ENCODE measurements at regions not wholly inside any gene's neighbourhood (a gene's known extent, or its start where the extent isn't known, plus 50 kb on each side); places are given as distances from the start of the nearest gene placed in this dataset.

DNA sequence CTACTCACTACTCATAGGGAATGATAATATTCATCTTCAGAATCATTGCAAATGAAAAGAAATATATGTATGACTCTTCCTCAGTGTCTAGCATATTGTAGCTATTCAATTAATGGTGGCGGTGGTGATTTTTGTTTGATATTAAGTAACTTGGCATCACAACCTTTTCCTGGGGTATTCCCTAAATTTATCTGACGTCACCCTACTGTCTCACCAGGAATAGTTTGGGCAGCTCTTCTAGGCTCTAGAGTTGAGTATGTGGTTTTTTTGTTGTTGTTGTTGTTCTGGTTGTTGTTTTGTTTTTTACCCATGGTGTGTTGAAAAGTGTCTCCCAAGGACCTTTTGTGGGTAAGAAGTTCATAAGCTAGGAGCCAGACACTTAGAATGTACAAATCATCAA, 1320.3 kb upstream of the LRRTM1 start:
- H3K9me3 ChIP-seq (ENCODE audit: control insufficient read depth in 1 of 2, low read length in 2 of 2): peaks cover 0 to 8% of the 10 kb centered on the region in 2 donors
- H3K4me1 ChIP-seq (ENCODE audit: control insufficient read depth in 1 of 2, insufficient read depth in 2 of 2, low read length in 2 of 2): no peaks in the 10 kb centered on the region
- H3K27ac ChIP-seq (ENCODE audit: low read depth, low read length): no peak overlapping the region
- no peak overlapping the region for H3K4me3 ChIP-seq (ENCODE audit: low read depth in 1 of 2, low read length in 2 of 2)
- H3K36me3 ChIP-seq (ENCODE audit: control insufficient read depth in 1 of 2, insufficient read depth in 2 of 2, low read length in 2 of 2): no peaks in the 10 kb centered on the region
- H3K27me3 ChIP-seq (ENCODE audit: control insufficient read depth in 1 of 2, insufficient read depth in 2 of 2, low read length in 2 of 2): no peaks in the 10 kb centered on the region
- H3K9ac ChIP-seq (ENCODE audit: low read depth in 1 of 2, low read length in 2 of 2): no peak overlapping the region

DNA sequence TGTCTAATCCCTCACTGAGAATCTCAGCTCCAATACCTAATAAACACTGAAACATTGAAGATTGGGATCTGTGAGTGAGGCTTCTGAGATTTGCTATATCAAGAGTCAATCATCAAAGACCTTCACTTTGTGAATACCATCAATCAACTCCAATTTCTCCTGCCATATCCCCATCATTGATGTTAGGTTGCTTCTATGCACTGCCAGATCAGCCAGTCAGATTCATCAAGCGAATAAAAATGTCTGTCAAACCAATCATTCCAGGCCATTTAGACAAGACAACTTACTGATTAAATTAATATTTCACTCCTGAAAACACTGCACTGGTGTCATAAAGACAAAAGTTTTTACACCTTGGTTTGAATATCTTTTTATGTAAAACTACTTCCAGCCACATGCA, 1295.5 kb upstream of the LRRTM1 start:
- no peak overlapping the region for H3K9ac ChIP-seq (ENCODE audit: low read depth in 1 of 2, low read length in 2 of 2)
- no peaks in the 10 kb centered on the region for H3K9me3 ChIP-seq (ENCODE audit: control insufficient read depth in 1 of 2, low read length in 2 of 2)
- H3K27me3 ChIP-seq (ENCODE audit: control insufficient read depth in 1 of 2, insufficient read depth in 2 of 2, low read length in 2 of 2): no peaks in the 10 kb centered on the region
- no peaks in the 10 kb centered on the region for H3K36me3 ChIP-seq (ENCODE audit: control insufficient read depth in 1 of 2, insufficient read depth in 2 of 2, low read length in 2 of 2)
- no peaks in the 10 kb centered on the region for H3K4me1 ChIP-seq (ENCODE audit: control insufficient read depth in 1 of 2, insufficient read depth in 2 of 2, low read length in 2 of 2)
- no peak overlapping the region for H3K4me3 ChIP-seq (ENCODE audit: low read depth in 1 of 2, low read length in 2 of 2)
- no peak overlapping the region for H3K27ac ChIP-seq (ENCODE audit: low read depth, low read length)

- no peak overlapping the region for H3K9ac ChIP-seq (ENCODE audit: low read depth in 1 of 2, low read length in 2 of 2)
- H3K27me3 ChIP-seq (ENCODE audit: control insufficient read depth in 1 of 2, insufficient read depth in 2 of 2, low read length in 2 of 2): no peaks in the 10 kb centered on the region
- no peak overlapping the region for H3K27ac ChIP-seq (ENCODE audit: low read depth, low read length)
- H3K4me1 ChIP-seq (ENCODE audit: control insufficient read depth in 1 of 2, insufficient read depth in 2 of 2, low read length in 2 of 2): no peaks in the 10 kb centered on the region
- H3K4me3 ChIP-seq (ENCODE audit: low read depth in 1 of 2, low read length in 2 of 2): no peak overlapping the region
- no peaks in the 10 kb centered on the region for H3K36me3 ChIP-seq (ENCODE audit: control insufficient read depth in 1 of 2, insufficient read depth in 2 of 2, low read length in 2 of 2)
- no peaks in the 10 kb centered on the region for H3K9me3 ChIP-seq (ENCODE audit: control insufficient read depth in 1 of 2, low read length in 2 of 2)
Measured at GRCh38 chr2:81598453-81598852, 1293.9 kb upstream of the LRRTM1 start.

DNA sequence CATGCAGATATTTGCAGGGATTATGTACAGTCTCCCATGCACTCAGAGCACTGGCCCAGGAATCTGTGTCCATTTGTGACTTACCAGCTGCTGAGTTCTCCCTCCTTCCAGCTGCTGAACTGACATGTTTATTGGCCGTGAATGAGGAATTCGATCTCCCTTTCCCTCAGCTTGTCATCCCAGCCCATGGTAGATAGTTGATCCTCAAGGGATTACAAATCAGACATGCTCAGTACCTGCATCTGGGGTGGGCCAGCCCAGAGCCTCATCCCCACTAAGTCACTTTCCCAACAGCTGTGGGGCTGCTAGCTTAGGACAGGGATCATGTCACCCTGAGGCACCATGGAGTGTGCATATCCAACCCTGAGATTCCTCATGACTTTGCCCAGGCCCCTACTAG, 1284.9 kb upstream of the LRRTM1 start:
- H3K9ac ChIP-seq (ENCODE audit: low read depth in 1 of 2, low read length in 2 of 2): no peak overlapping the region
- no peaks in the 10 kb centered on the region for H3K4me1 ChIP-seq (ENCODE audit: control insufficient read depth in 1 of 2, insufficient read depth in 2 of 2, low read length in 2 of 2)
- H3K4me3 ChIP-seq (ENCODE audit: low read depth in 1 of 2, low read length in 2 of 2): no peak overlapping the region
- no peaks in the 10 kb centered on the region for H3K27me3 ChIP-seq (ENCODE audit: control insufficient read depth in 1 of 2, insufficient read depth in 2 of 2, low read length in 2 of 2)
- no peaks in the 10 kb centered on the region for H3K36me3 ChIP-seq (ENCODE audit: control insufficient read depth in 1 of 2, insufficient read depth in 2 of 2, low read length in 2 of 2)
- H3K27ac ChIP-seq (ENCODE audit: low read depth, low read length): no peak overlapping the region
- peaks cover 8 to 10% of the 10 kb centered on the region in 2 donors for H3K9me3 ChIP-seq (ENCODE audit: control insufficient read depth in 1 of 2, low read length in 2 of 2)

DNA sequence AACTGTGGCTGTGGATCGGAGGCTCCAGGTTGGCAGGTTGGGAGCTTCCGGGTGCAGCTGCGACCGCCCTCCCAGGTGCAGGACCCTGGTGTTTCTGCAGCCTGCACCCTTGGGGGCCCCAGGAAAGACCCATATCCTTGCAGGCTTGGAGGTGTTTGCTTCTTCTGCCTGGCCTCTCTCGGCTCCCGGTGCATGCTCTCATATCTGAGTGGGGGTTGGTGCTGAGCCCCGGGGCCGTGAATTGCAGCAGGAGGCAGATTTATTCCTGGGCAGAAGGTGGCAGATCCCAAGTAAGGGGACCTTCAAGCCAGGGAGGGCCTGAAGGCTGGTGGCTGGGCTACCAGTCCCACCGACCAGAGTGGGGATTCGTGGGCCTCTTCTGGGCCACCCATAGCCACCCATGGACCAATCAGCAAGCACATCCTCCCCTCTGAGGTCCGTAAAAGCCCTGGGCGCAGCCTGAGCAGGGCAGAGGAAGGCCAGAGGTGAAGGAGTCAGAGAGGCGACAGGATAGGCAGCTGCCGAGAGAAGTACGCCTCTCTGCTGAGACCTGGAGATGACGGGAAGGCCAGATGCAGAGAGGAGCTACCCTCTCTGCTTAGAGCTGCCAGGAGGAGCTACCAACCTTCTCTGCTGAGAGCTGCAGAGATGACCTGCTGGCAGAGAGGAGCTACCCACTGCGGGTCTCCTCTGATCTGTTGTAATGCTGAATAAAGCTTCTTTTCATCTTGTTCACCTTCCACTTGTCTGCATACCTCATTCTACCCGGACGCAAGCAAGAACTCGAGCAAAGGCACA, 1279.0 kb upstream of the LRRTM1 start:
- H3K27me3 ChIP-seq (ENCODE audit: control insufficient read depth in 1 of 2, insufficient read depth in 2 of 2, low read length in 2 of 2): no peaks in the 10 kb centered on the region
- H3K27ac ChIP-seq (ENCODE audit: low read depth, low read length): no peak overlapping the region
- H3K9ac ChIP-seq (ENCODE audit: low read depth in 1 of 2, low read length in 2 of 2): no peak overlapping the region
- H3K4me3 ChIP-seq (ENCODE audit: low read depth in 1 of 2, low read length in 2 of 2): no peak overlapping the region
- peaks cover 3 to 8% of the 10 kb centered on the region in 2 donors for H3K9me3 ChIP-seq (ENCODE audit: control insufficient read depth in 1 of 2, low read length in 2 of 2)
- H3K4me1 ChIP-seq (ENCODE audit: control insufficient read depth in 1 of 2, insufficient read depth in 2 of 2, low read length in 2 of 2): no peaks in the 10 kb centered on the region
- H3K36me3 ChIP-seq (ENCODE audit: control insufficient read depth in 1 of 2, insufficient read depth in 2 of 2, low read length in 2 of 2): no peaks in the 10 kb centered on the region

DNA sequence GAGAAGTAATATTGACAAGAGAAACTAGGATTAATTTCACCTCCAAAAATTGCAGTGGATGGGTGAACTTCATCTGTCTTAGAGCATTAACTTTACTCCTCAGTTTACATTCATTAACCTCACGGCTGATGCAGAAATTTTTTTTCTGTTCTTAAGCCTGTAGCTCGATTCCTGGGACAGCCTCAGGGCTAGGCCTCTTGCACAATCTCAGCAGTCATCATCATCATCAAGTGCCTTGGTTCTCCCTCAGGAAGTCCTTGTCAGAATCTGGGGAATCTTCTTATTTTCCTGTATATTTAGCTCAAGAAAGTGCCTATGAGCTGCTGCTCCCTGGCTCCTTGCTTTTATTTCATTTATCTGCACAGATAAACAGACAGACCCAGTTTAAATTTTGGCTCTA, 1272.2 kb upstream of the LRRTM1 start:
- no peak overlapping the region for H3K9ac ChIP-seq (ENCODE audit: low read depth in 1 of 2, low read length in 2 of 2)
- H3K4me3 ChIP-seq (ENCODE audit: low read depth in 1 of 2, low read length in 2 of 2): no peak overlapping the region
- H3K9me3 ChIP-seq (ENCODE audit: control insufficient read depth in 1 of 2, low read length in 2 of 2): peaks cover 0 to 3% of the 10 kb centered on the region in 2 donors
- H3K27ac ChIP-seq (ENCODE audit: low read depth, low read length): no peak overlapping the region
- no peaks in the 10 kb centered on the region for H3K27me3 ChIP-seq (ENCODE audit: control insufficient read depth in 1 of 2, insufficient read depth in 2 of 2, low read length in 2 of 2)
- H3K36me3 ChIP-seq (ENCODE audit: control insufficient read depth in 1 of 2, insufficient read depth in 2 of 2, low read length in 2 of 2): no peaks in the 10 kb centered on the region
- H3K4me1 ChIP-seq (ENCODE audit: control insufficient read depth in 1 of 2, insufficient read depth in 2 of 2, low read length in 2 of 2): no peaks in the 10 kb centered on the region

DNA sequence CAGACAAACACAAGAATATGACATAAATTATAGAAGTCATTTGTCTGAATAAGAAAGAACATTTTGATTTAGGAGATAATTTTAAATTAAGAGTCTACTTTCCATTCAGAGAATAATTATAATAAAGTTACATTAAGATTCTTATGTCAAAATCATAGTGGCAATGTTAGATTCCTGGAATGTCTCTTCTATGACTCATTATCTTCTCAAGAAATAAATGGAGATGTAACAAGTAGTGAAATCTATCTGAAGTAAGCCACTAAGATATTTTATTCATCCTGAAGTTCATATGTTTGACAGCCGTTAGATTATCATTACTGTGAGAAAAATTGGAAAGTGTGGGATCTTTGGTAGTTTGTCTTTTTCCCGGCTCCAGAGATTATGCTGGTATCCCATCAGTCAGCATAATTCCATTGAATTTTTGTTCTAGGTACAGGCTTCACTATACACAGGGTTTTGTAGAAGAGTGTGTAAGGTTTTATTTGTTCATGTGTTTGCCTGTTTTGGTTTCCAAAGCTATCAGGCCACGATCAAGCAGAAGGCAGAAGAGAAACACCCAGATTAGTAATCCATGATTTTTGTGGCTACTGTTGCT, 1246.6 kb upstream of the LRRTM1 start:
- Histone ChIP-seq H3K9me3 (ENCODE audit: control insufficient read depth in 1 of 2, low read length in 2 of 2) (peaks cover 3 to 8% of the 10 kb centered on the region in 2 donors), H3K27me3 (ENCODE audit: control insufficient read depth in 1 of 2, insufficient read depth in 2 of 2, low read length in 2 of 2) (no peaks in the 10 kb centered on the region), H3K9ac (ENCODE audit: low read depth in 1 of 2, low read length in 2 of 2) (no peak overlapping the region), H3K4me1 (ENCODE audit: control insufficient read depth in 1 of 2, insufficient read depth in 2 of 2, low read length in 2 of 2) (no peaks in the 10 kb centered on the region), H3K27ac (ENCODE audit: low read depth, low read length) (no peak overlapping the region), H3K4me3 (ENCODE audit: low read depth in 1 of 2, low read length in 2 of 2) (no peak overlapping the region), H3K36me3 (ENCODE audit: control insufficient read depth in 1 of 2, insufficient read depth in 2 of 2, low read length in 2 of 2) (no peaks in the 10 kb centered on the region)

DNA sequence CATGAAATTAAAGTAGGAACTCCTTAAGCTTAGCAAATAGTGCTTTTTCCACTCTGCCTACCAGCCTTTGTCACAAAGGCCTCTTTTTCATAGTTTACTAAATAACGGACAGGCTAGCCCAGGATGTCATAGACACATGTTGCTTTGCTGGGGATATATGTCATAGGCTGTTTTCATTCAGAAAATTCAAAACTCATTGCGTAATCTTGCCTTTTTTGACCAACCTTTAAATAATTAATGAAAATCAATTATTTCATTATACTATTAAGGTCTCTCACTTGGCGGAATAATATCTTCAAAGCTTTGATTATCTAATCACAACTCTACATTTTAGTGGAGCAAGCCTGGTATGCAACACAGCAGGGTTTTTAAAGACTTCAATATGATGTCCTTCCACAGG, 1245.7 kb upstream of the LRRTM1 start:
- H3K9ac ChIP-seq (ENCODE audit: low read depth in 1 of 2, low read length in 2 of 2): no peak overlapping the region
- H3K4me1 ChIP-seq (ENCODE audit: control insufficient read depth in 1 of 2, insufficient read depth in 2 of 2, low read length in 2 of 2): no peaks in the 10 kb centered on the region
- no peak overlapping the region for H3K4me3 ChIP-seq (ENCODE audit: low read depth in 1 of 2, low read length in 2 of 2)
- peaks cover 3 to 8% of the 10 kb centered on the region in 2 donors for H3K9me3 ChIP-seq (ENCODE audit: control insufficient read depth in 1 of 2, low read length in 2 of 2)
- no peak overlapping the region for H3K27ac ChIP-seq (ENCODE audit: low read depth, low read length)
- H3K36me3 ChIP-seq (ENCODE audit: control insufficient read depth in 1 of 2, insufficient read depth in 2 of 2, low read length in 2 of 2): no peaks in the 10 kb centered on the region
- H3K27me3 ChIP-seq (ENCODE audit: control insufficient read depth in 1 of 2, insufficient read depth in 2 of 2, low read length in 2 of 2): no peaks in the 10 kb centered on the region

GRCh38 chr2:81549646-81550045, 1245.1 kb upstream of the LRRTM1 start:
- Histone ChIP-seq H3K9me3 (ENCODE audit: control insufficient read depth in 1 of 2, low read length in 2 of 2) (peaks cover 3 to 8% of the 10 kb centered on the region in 2 donors), H3K4me1 (ENCODE audit: control insufficient read depth in 1 of 2, insufficient read depth in 2 of 2, low read length in 2 of 2) (no peaks in the 10 kb centered on the region), H3K27me3 (ENCODE audit: control insufficient read depth in 1 of 2, insufficient read depth in 2 of 2, low read length in 2 of 2) (no peaks in the 10 kb centered on the region), H3K9ac (ENCODE audit: low read depth in 1 of 2, low read length in 2 of 2) (no peak overlapping the region), H3K27ac (ENCODE audit: low read depth, low read length) (no peak overlapping the region), H3K4me3 (ENCODE audit: low read depth in 1 of 2, low read length in 2 of 2) (no peak overlapping the region), H3K36me3 (ENCODE audit: control insufficient read depth in 1 of 2, insufficient read depth in 2 of 2, low read length in 2 of 2) (no peaks in the 10 kb centered on the region)

GRCh38 chr2:81545626-81546025, 1241.1 kb upstream of the LRRTM1 start:
- H3K27ac ChIP-seq (ENCODE audit: low read depth, low read length): no peak overlapping the region
- no peaks in the 10 kb centered on the region for H3K27me3 ChIP-seq (ENCODE audit: control insufficient read depth in 1 of 2, insufficient read depth in 2 of 2, low read length in 2 of 2)
- peaks cover 0 to 4% of the 10 kb centered on the region in 2 donors for H3K9me3 ChIP-seq (ENCODE audit: control insufficient read depth in 1 of 2, low read length in 2 of 2)
- H3K4me3 ChIP-seq (ENCODE audit: low read depth in 1 of 2, low read length in 2 of 2): no peak overlapping the region
- no peaks in the 10 kb centered on the region for H3K4me1 ChIP-seq (ENCODE audit: control insufficient read depth in 1 of 2, insufficient read depth in 2 of 2, low read length in 2 of 2)
- no peak overlapping the region for H3K9ac ChIP-seq (ENCODE audit: low read depth in 1 of 2, low read length in 2 of 2)
- H3K36me3 ChIP-seq (ENCODE audit: control insufficient read depth in 1 of 2, insufficient read depth in 2 of 2, low read length in 2 of 2): no peaks in the 10 kb centered on the region

Data from duodenal mucosa (tissue), 2 donors.